Adrenal gland (tissue), 9 donors: ENCODE measurements at regions not wholly inside any gene's neighbourhood (a gene's known extent, or its start where the extent isn't known, plus 50 kb on each side); places are given as distances from the start of the nearest gene placed in this dataset.

Experiments
- DNase-seq, 7 donors: peaks; one replicate each; pipeline ENCODE4 v3.0.0-alpha.2; 2019 to 2020
- H3K27ac ChIP-seq, 5 donors: fragments of 200-600 bp; sonication (generic) in 4 of 5; 1 replicate in 3 of 5; 2 replicates in 2 of 5; pipeline versions ENCODE4 v1.5.1 to v1.8.0; 2016 to 2020; ENCODE audit warnings: mild to moderate bottlenecking in 1 of 5
- H3K27me3 ChIP-seq: fragments of 200-600 bp; 2 replicates; pipeline ENCODE4 v1.8.0; 2021
- H3K36me3 ChIP-seq, 2 donors: fragments of 200-600 bp; replicated peaks in 1 of 2; 1 replicate in 1 of 2; 2 replicates in 1 of 2; pipeline versions ENCODE4 v1.5.1 to v1.8.0; 2018 to 2022
- H3K4me1 ChIP-seq, 2 donors: fragments of 200-600 bp; replicated peaks in 1 of 2; 1 replicate in 1 of 2; 2 replicates in 1 of 2; pipeline versions ENCODE4 v1.5.1 to v1.8.0; 2018 to 2021
- H3K4me3 ChIP-seq, 4 donors: fragments of 200-600 bp; sonication (generic) in 3 of 4; one replicate each; pipeline ENCODE4 v1.5.1; 2016 to 2018
- H3K9me3 ChIP-seq, 3 donors: fragments of 200-600 bp; sonication (generic) in 1 of 3; replicated peaks in 1 of 3; 1 replicate in 2 of 3; 2 replicates in 1 of 3; pipeline versions ENCODE4 v1.5.1 to v1.8.0; 2016 to 2021
- CTCF ChIP-seq, 6 experiments: fragments of 450-650 bp in 4 of 6; fragments of 200-600 bp in 2 of 6; sonication (generic) in 1 of 6; IDR thresholded peaks; 1 replicate in 5 of 6; 2 replicates in 1 of 6; pipeline versions ENCODE4 v1.5.1 to v1.8.0; 2016 to 2021; ENCODE audit warnings: antibody characterized with exemption in 6 of 6, mild to moderate bottlenecking in 2 of 6, moderate library complexity in 1 of 6
- POLR2A ChIP-seq, 2 donors: fragments of 450-650 bp; IDR thresholded peaks; one replicate each; pipeline ENCODE4 v1.6.1; 2017; ENCODE audit warnings: antibody characterized with exemption in 2 of 2, mild to moderate bottlenecking in 2 of 2, moderate library complexity in 1 of 2
- WGBS, 4 donors: extraction: QIAGEN DNeasy Blood & Tissue Kit in 2 of 4; methylation state at CpG; one replicate each; pipeline versions ENCODE4 v1.1.5 to v1.1.7; 2013 to 2017; 5-methylcytosine and 5-hydroxymethylcytosine counted together
- intact Hi-C, 2 donors: fragments of 100-400 bp; cut with DNase I; formaldehyde crosslinking; loops; one replicate each; pipeline versions ENCODE4 v1.14.1 to v1.15.0; 2022 to 2023
- donor health status: healthy with polysubstance abuse.
- donor health status: Bipolar disorder and iron deficiency.
- donor health status: DM: yes; HTN: yes; CAD: no.
- donor health status: DM: no; HTN: no; CAD: no.
- donor health status: DM: no; HTN: no; CAD: no.

- peak in 2 of 7 donors; percentile 10 to 40 for DNase-seq
- Histone ChIP-seq H3K27ac (no peak overlapping the region), H3K4me3 (no peak overlapping the region), H3K27me3 (no peaks in the 10 kb centered on the region), H3K4me1 (no peaks in the 10 kb centered on the region), H3K36me3 (no peaks in the 10 kb centered on the region), H3K9me3 (no peaks in the 10 kb centered on the region)
- TF ChIP-seq CTCF (IDR thresholded peaks at IDR 0.05) (no peak), POLR2A (IDR thresholded peaks at IDR 0.05) (no peak)
- 63 to 71% (median 70%) methylated on average over 16 to 19 of the region's 19 CpGs for WGBS, 4 donors
- intact Hi-C loops, result no loop called here
These were observed 204.5 kb downstream of the ERMARD start for GRCh38 chr6:169955731-169956437.

- intact Hi-C loops, result no loop called here
- Histone ChIP-seq H3K36me3 (no peaks in the 10 kb centered on the region), H3K4me3 (no peak overlapping the region), H3K27ac (no peak overlapping the region), H3K4me1 (no peaks in the 10 kb centered on the region), H3K27me3 (no peaks in the 10 kb centered on the region), H3K9me3 (no peaks in the 10 kb centered on the region)
- no peak for TF ChIP-seq POLR2A (IDR thresholded peaks at IDR 0.05)
- no peak for TF ChIP-seq CTCF (IDR thresholded peaks at IDR 0.05)
- 84 to 94% (median 90%) methylated on average over 1 of the region's 1 CpG for WGBS, 4 donors
- DNase-seq, result no peak
These were observed 203.6 kb downstream of the ERMARD start for GRCh38 chr6:169954977-169955376.

- DNase-seq, result peak in 1 of 7 donors; percentile 15
- 53 to 70% (median 63%) methylated on average over 3 of the region's 3 CpGs for WGBS, 4 donors
- TF ChIP-seq POLR2A (IDR thresholded peaks at IDR 0.05) (no peak), CTCF (IDR thresholded peaks at IDR 0.05) (no peak)
These were observed 202.3 kb downstream of the ERMARD start for GRCh38 chr6:169953686-169954085.

GRCh38 chr6:169950558-169950957 lies 199.1 kb downstream of the ERMARD start:
- no peak overlapping the region for H3K27ac ChIP-seq
- WGBS, 4 donors, result 84 to 97% (median 94%) methylated on average over 2 of the region's 2 CpGs
- intact Hi-C loops, result no loop called here
- TF ChIP-seq POLR2A (IDR thresholded peaks at IDR 0.05) (no peak), CTCF (IDR thresholded peaks at IDR 0.05) (peak in 2 of 6 experiments; percentile 18 to 26)
- H3K4me3 ChIP-seq, result no peak overlapping the region
- DNase-seq, result peak in 1 of 7 donors; percentile 54
- H3K9me3 ChIP-seq, result no peaks in the 10 kb centered on the region
- no peaks in the 10 kb centered on the region for H3K36me3 ChIP-seq
- H3K4me1 ChIP-seq, result no peaks in the 10 kb centered on the region
- no peaks in the 10 kb centered on the region for H3K27me3 ChIP-seq

More at GRCh38 chr6:169953686-169954085, 202.3 kb downstream of the ERMARD start:
- intact Hi-C loops, result no loop called here
- Histone ChIP-seq H3K27me3 (no peaks in the 10 kb centered on the region), H3K4me3 (no peak overlapping the region), H3K27ac (no peak overlapping the region), H3K4me1 (no peaks in the 10 kb centered on the region), H3K36me3 (no peaks in the 10 kb centered on the region), H3K9me3 (no peaks in the 10 kb centered on the region)
